ENCODE measurements at regions not wholly inside any gene's neighbourhood (a gene's known extent, or its start where the extent isn't known, plus 50 kb on each side); places are given as distances from the start of the nearest gene placed in this dataset.

DNA sequence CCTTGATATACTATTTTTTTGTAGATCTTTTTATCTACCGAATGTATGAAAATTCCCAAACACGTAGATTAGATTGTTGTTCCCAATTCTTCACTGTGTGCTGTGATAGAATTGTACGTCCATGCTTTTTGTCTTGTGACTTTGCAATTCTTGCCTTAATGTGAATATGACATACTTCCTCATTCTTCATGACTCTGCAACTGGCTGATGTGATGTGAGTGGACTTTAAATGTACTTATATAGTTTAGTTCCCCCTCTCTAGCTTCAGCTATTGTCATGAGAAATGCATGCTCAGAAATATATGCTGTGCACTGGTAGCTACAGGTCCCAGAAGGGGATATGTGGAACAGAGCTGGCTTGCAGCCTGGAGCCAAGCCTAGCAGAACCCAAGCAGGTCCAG, 89.4 kb downstream of the FTHL17 start:
- SMC1A ChIA-PET (ENCODE audit: uncharacterized antibody, unreplicated experiment) = no interaction called here
- Histone ChIP-seq H3K36me3 (ENCODE audit: control insufficient read depth in 2 of 2, insufficient read depth in 2 of 2, low read length in 1 of 2) (no peaks in the 10 kb centered on the region), H3K4me2 (ENCODE audit: control insufficient read depth, insufficient read depth) (no peak overlapping the region), H3K27me3 (replicated peaks in 1 of 2; ENCODE audit: control insufficient read depth in 2 of 2, insufficient read depth in 2 of 2, low read length in 1 of 2) (no peaks in the 10 kb centered on the region; a peak in 1 of 4 replicates), H3K9me3 (replicated peaks; ENCODE audit: control insufficient read depth, insufficient read depth, low read length) (no peaks in the 10 kb centered on the region), H3K4me1 (ENCODE audit: control insufficient read depth, insufficient read depth, low read length) (no peaks in the 10 kb centered on the region), H3K4me3 (no peak overlapping the region), H3K9ac (ENCODE audit: control insufficient read depth, insufficient read depth, low read length) (no peak overlapping the region), H4K20me1 (ENCODE audit: control insufficient read depth, insufficient read depth) (no peaks in the 10 kb centered on the region), H3K79me2 (ENCODE audit: control insufficient read depth, insufficient read depth, low read length) (no peaks in the 10 kb centered on the region), H2AFZ (ENCODE audit: control insufficient read depth, low read depth, low read length) (no peak overlapping the region), H3K27ac (ENCODE audit: control insufficient read depth, insufficient read depth) (no peak overlapping the region)
- CTCF ChIA-PET = no interaction called here
- DNase-seq (ENCODE audit: low read depth, low spot score) (no peak), FAIRE-seq (no peak), ATAC-seq (no peak)
- WGBS (ENCODE audit: insufficient coverage, insufficient replicate concordance, low lambda C conversion rate, missing lambda C conversion rate) = 29% methylated on average over 3 of the region's 3 CpGs
- intact Hi-C loops (cut with micrococcal nuclease; ENCODE audit: unreplicated experiment) (no loop called here), in situ Hi-C loops (cut with MboI) (no loop called here)
- BruUV-seq (replicated peaks) = no TSS peak
- RAD21 ChIA-PET (ENCODE audit: unreplicated experiment) = no interaction called here
- POLR2A ChIA-PET = no interaction called here
- no peak for TF ChIP-seq KDM1A (IDR thresholded peaks at IDR 0.05; ENCODE audit: borderline replicate concordance)
- TF ChIP-seq SIN3A (IDR thresholded peaks at IDR 0.05; ENCODE audit: low read depth, low read length) = no peak
- no peak for TF ChIP-seq LARP7 (IDR thresholded peaks at IDR 0.05)
- TF ChIP-seq, protein P1, sequence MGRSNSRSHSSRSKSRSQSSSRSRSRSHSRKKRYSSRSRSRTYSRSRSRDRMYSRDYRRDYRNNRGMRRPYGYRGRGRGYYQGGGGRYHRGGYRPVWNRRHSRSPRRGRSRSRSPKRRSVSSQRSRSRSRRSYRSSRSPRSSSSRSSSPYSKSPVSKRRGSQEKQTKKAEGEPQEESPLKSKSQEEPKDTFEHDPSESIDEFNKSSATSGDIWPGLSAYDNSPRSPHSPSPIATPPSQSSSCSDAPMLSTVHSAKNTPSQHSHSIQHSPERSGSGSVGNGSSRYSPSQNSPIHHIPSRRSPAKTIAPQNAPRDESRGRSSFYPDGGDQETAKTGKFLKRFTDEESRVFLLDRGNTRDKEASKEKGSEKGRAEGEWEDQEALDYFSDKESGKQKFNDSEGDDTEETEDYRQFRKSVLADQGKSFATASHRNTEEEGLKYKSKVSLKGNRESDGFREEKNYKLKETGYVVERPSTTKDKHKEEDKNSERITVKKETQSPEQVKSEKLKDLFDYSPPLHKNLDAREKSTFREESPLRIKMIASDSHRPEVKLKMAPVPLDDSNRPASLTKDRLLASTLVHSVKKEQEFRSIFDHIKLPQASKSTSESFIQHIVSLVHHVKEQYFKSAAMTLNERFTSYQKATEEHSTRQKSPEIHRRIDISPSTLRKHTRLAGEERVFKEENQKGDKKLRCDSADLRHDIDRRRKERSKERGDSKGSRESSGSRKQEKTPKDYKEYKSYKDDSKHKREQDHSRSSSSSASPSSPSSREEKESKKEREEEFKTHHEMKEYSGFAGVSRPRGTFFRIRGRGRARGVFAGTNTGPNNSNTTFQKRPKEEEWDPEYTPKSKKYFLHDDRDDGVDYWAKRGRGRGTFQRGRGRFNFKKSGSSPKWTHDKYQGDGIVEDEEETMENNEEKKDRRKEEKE (IDR thresholded peaks at IDR 0.05) = no peak
- no peak for TF ChIP-seq IRF4 (IDR thresholded peaks at IDR 0.05; ENCODE audit: low read depth, low read length)
- no peak for TF ChIP-seq SREBF1 (IDR thresholded peaks at IDR 0.05; ENCODE audit: low read length)
- no peak for TF ChIP-seq TBL1XR1 (IDR thresholded peaks at IDR 0.05; ENCODE audit: low read depth, low read length)
- TF ChIP-seq YBX1 (IDR thresholded peaks at IDR 0.05) = no peak
- no peak for TF ChIP-seq TCF12 (IDR thresholded peaks at IDR 0.05; ENCODE audit: low read depth, low read length)
- TF ChIP-seq, protein P2, sequence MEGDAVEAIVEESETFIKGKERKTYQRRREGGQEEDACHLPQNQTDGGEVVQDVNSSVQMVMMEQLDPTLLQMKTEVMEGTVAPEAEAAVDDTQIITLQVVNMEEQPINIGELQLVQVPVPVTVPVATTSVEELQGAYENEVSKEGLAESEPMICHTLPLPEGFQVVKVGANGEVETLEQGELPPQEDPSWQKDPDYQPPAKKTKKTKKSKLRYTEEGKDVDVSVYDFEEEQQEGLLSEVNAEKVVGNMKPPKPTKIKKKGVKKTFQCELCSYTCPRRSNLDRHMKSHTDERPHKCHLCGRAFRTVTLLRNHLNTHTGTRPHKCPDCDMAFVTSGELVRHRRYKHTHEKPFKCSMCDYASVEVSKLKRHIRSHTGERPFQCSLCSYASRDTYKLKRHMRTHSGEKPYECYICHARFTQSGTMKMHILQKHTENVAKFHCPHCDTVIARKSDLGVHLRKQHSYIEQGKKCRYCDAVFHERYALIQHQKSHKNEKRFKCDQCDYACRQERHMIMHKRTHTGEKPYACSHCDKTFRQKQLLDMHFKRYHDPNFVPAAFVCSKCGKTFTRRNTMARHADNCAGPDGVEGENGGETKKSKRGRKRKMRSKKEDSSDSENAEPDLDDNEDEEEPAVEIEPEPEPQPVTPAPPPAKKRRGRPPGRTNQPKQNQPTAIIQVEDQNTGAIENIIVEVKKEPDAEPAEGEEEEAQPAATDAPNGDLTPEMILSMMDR (IDR thresholded peaks at IDR 0.05 in 2 of 3, conservative IDR thresholded peaks at IDR 0.05 in 1 of 3; ENCODE audit: control insufficient read depth in 2 of 3, extremely low read depth in 1 of 3, insufficient read depth in 1 of 3, low read depth in 3 of 3, low read length in 3 of 3) = no peak
- no peak for TF ChIP-seq DPF2 (IDR thresholded peaks at IDR 0.05)
- TF ChIP-seq, protein P3, sequence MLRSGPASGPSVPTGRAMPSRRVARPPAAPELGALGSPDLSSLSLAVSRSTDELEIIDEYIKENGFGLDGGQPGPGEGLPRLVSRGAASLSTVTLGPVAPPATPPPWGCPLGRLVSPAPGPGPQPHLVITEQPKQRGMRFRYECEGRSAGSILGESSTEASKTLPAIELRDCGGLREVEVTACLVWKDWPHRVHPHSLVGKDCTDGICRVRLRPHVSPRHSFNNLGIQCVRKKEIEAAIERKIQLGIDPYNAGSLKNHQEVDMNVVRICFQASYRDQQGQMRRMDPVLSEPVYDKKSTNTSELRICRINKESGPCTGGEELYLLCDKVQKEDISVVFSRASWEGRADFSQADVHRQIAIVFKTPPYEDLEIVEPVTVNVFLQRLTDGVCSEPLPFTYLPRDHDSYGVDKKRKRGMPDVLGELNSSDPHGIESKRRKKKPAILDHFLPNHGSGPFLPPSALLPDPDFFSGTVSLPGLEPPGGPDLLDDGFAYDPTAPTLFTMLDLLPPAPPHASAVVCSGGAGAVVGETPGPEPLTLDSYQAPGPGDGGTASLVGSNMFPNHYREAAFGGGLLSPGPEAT (IDR thresholded peaks at IDR 0.05; ENCODE audit: low read depth) = no peak
- TF ChIP-seq POU2F2 (IDR thresholded peaks at IDR 0.05; ENCODE audit: borderline replicate concordance, low read depth, low read length) = no peak
- no peak for TF ChIP-seq EZH2 (IDR thresholded peaks at IDR 0.05; ENCODE audit: borderline replicate concordance, control insufficient read depth, low read depth, low read length)
- TF ChIP-seq, protein P4, sequence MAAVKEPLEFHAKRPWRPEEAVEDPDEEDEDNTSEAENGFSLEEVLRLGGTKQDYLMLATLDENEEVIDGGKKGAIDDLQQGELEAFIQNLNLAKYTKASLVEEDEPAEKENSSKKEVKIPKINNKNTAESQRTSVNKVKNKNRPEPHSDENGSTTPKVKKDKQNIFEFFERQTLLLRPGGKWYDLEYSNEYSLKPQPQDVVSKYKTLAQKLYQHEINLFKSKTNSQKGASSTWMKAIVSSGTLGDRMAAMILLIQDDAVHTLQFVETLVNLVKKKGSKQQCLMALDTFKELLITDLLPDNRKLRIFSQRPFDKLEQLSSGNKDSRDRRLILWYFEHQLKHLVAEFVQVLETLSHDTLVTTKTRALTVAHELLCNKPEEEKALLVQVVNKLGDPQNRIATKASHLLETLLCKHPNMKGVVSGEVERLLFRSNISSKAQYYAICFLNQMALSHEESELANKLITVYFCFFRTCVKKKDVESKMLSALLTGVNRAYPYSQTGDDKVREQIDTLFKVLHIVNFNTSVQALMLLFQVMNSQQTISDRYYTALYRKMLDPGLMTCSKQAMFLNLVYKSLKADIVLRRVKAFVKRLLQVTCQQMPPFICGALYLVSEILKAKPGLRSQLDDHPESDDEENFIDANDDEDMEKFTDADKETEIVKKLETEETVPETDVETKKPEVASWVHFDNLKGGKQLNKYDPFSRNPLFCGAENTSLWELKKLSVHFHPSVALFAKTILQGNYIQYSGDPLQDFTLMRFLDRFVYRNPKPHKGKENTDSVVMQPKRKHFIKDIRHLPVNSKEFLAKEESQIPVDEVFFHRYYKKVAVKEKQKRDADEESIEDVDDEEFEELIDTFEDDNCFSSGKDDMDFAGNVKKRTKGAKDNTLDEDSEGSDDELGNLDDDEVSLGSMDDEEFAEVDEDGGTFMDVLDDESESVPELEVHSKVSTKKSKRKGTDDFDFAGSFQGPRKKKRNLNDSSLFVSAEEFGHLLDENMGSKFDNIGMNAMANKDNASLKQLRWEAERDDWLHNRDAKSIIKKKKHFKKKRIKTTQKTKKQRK (IDR thresholded peaks at IDR 0.05; ENCODE audit: low read depth, low read length) = no peak
- no peak for TF ChIP-seq PAX5 (IDR thresholded peaks at IDR 0.05; ENCODE audit: borderline replicate concordance, low read depth, low read length)
- TF ChIP-seq HDAC6 (IDR thresholded peaks at IDR 0.05; ENCODE audit: unreplicated experiment) = no peak
- no peak for TF ChIP-seq YY1 (IDR thresholded peaks at IDR 0.05; ENCODE audit: low read depth, low read length)
